Left lobe of liver (tissue), 2 donors: ENCODE measurements at regions not wholly inside any gene's neighbourhood (a gene's known extent, or its start where the extent isn't known, plus 50 kb on each side); places are given as distances from the start of the nearest gene placed in this dataset.
A peak's percentile ranks its signal among the peaks of the same experiment; 100 is the strongest.
"Not testable (repeated sequence)": the region's sequence is repeated elsewhere in the genome, so short reads cannot be mapped to it uniquely, and the experiment has no call there.

ENCODE experiments used
- ATAC-seq: fragments of 200-7000 bp; cut with Tn5 transposase; one replicate; pipeline ENCODE4 v1.9.1; 2020; ENCODE audit warnings: mild to moderate bottlenecking, moderate library complexity
- DNase-seq: peaks from one replicate; pipeline ENCODE4 v3.0.0-alpha.2; 2020; ENCODE audit warnings: low spot score
- donor health status: DM: no; HTN: no; CAD: no; lungs with moderate emphysema.
- donor health status: DM: no; HTN: yes; CAD: no.

GRCh38 chr5:96177303-96177869, 215.7 kb upstream of the ELL2 start:
- DNase-seq (no peak), ATAC-seq (peak; percentile 90)

GRCh38 chr5:96176022-96176421, 214.4 kb upstream of the ELL2 start:
- ATAC-seq (no peak), DNase-seq (no peak)

GRCh38 chr5:96175090-96175489, 213.4 kb upstream of the ELL2 start:
- ATAC-seq: peak; percentile 71
- DNase-seq: no peak

- ATAC-seq: no peak
- no peak for DNase-seq
Observed at GRCh38 chr5:96173366-96173765, 211.7 kb upstream of the ELL2 start.

- no peak for DNase-seq
- ATAC-seq: no peak
Observed at GRCh38 chr5:96172436-96172835, 210.8 kb upstream of the ELL2 start.

- DNase-seq, ATAC-seq: not testable (repeated sequence)
Observed at GRCh38 chr5:96171973-96172372, 210.3 kb upstream of the ELL2 start.

- not testable (repeated sequence) for ATAC-seq
- DNase-seq: peak; percentile 57
Observed at GRCh38 chr5:96170481-96171125, 209.0 kb upstream of the ELL2 start.

GRCh38 chr5:96168833-96169232, 207.2 kb upstream of the ELL2 start:
- ATAC-seq, DNase-seq: not testable (repeated sequence)

GRCh38 chr5:96159043-96159442, 197.4 kb upstream of the ELL2 start:
- ATAC-seq (no peak), DNase-seq (no peak)

GRCh38 chr5:96157841-96158291, 196.2 kb upstream of the ELL2 start:
- DNase-seq (no peak), ATAC-seq (no peak)

GRCh38 chr5:96157077-96157780, 195.6 kb upstream of the ELL2 start:
- no peak for DNase-seq
- no peak for ATAC-seq

GRCh38 chr5:96155147-96155546, 193.5 kb upstream of the ELL2 start:
- DNase-seq (no peak), ATAC-seq (no peak)

- DNase-seq: no peak
- no peak for ATAC-seq
Observed at GRCh38 chr5:96151891-96152290, 190.2 kb upstream of the ELL2 start.

GRCh38 chr5:96150007-96150406, 188.4 kb upstream of the ELL2 start:
- ATAC-seq (no peak), DNase-seq (no peak)

GRCh38 chr5:96149546-96149945, 187.9 kb upstream of the ELL2 start:
- ATAC-seq (no peak), DNase-seq (no peak)

- DNase-seq (no peak), ATAC-seq (no peak)
Observed at GRCh38 chr5:96149021-96149420, 187.4 kb upstream of the ELL2 start.

- DNase-seq (no peak), ATAC-seq (no peak)
Observed at GRCh38 chr5:96148376-96148775, 186.7 kb upstream of the ELL2 start.

- DNase-seq (no peak), ATAC-seq (no peak)
Observed at GRCh38 chr5:96147866-96148265, 186.2 kb upstream of the ELL2 start.

GRCh38 chr5:96146675-96147074, 185.0 kb upstream of the ELL2 start:
- peak; percentile 44 for ATAC-seq
- no peak for DNase-seq

GRCh38 chr5:96144289-96144688, 182.6 kb upstream of the ELL2 start:
- DNase-seq (no peak), ATAC-seq (no peak)

GRCh38 chr5:96143450-96143849, 181.8 kb upstream of the ELL2 start:
- ATAC-seq (no peak), DNase-seq (no peak)

GRCh38 chr5:96142786-96143434, 181.3 kb upstream of the ELL2 start:
- ATAC-seq (no peak), DNase-seq (no peak)
